Activated gamma-delta T cell treated with Interleukin-2 at 50 U/mL for 16 hours (primary cell): ENCODE measurements at regions not wholly inside any gene's neighbourhood (a gene's known extent, or its start where the extent isn't known, plus 50 kb on each side); places are given as distances from the start of the nearest gene placed in this dataset.
A peak's percentile ranks its signal among the peaks of the same experiment; 100 is the strongest.

ENCODE experiments used
- DNase-seq: peaks from one replicate; pipeline ENCODE4 v3.0.0-alpha.2; 2020

GRCh38 chr1:9419369-9420041 lies 119.8 kb upstream of the SLC25A33 start:
- no peak for DNase-seq

GRCh38 chr1:9420835-9421532 lies 118.3 kb upstream of the SLC25A33 start:
- no peak for DNase-seq

- DNase-seq: no peak
These were observed 117.8 kb upstream of the SLC25A33 start for GRCh38 chr1:9421533-9421873.

- DNase-seq: no peak
These were observed 116.9 kb upstream of the SLC25A33 start for GRCh38 chr1:9422321-9422720.

GRCh38 chr1:9422911-9423505 lies 116.3 kb upstream of the SLC25A33 start:
- no peak for DNase-seq

GRCh38 chr1:9424261-9424660 lies 115.0 kb upstream of the SLC25A33 start:
- no peak for DNase-seq

- no peak for DNase-seq
These were observed 113.4 kb upstream of the SLC25A33 start for GRCh38 chr1:9425859-9426258.

GRCh38 chr1:9426291-9426711 lies 113.0 kb upstream of the SLC25A33 start:
- DNase-seq: peak; percentile 76

GRCh38 chr1:9427388-9427787 lies 111.9 kb upstream of the SLC25A33 start:
- no peak for DNase-seq

GRCh38 chr1:9428601-9429341 lies 110.5 kb upstream of the SLC25A33 start:
- DNase-seq: peak; percentile 99

- no peak for DNase-seq
These were observed 109.9 kb upstream of the SLC25A33 start for GRCh38 chr1:9429342-9429711.

GRCh38 chr1:9434247-9435152 lies 104.8 kb upstream of the SLC25A33 start:
- DNase-seq: no peak

GRCh38 chr1:9435153-9435636 lies 104.1 kb upstream of the SLC25A33 start:
- DNase-seq: no peak

- DNase-seq: no peak
These were observed 103.2 kb upstream of the SLC25A33 start for GRCh38 chr1:9435854-9436640.

- no peak for DNase-seq
These were observed 101.3 kb upstream of the SLC25A33 start for GRCh38 chr1:9437961-9438430.

- no peak for DNase-seq
These were observed 100.7 kb upstream of the SLC25A33 start for GRCh38 chr1:9438431-9439073.

- DNase-seq: no peak
These were observed 100.0 kb upstream of the SLC25A33 start for GRCh38 chr1:9439074-9439761.

GRCh38 chr1:9440261-9440660 lies 99.0 kb upstream of the SLC25A33 start:
- DNase-seq: no peak

- DNase-seq: no peak
These were observed 98.5 kb upstream of the SLC25A33 start for GRCh38 chr1:9440763-9441194.

GRCh38 chr1:9441451-9442133 lies 97.7 kb upstream of the SLC25A33 start:
- no peak for DNase-seq
